ENCODE measurements at regions not wholly inside any gene's neighbourhood (a gene's known extent, or its start where the extent isn't known, plus 50 kb on each side); places are given as distances from the start of the nearest gene placed in this dataset.

DNA sequence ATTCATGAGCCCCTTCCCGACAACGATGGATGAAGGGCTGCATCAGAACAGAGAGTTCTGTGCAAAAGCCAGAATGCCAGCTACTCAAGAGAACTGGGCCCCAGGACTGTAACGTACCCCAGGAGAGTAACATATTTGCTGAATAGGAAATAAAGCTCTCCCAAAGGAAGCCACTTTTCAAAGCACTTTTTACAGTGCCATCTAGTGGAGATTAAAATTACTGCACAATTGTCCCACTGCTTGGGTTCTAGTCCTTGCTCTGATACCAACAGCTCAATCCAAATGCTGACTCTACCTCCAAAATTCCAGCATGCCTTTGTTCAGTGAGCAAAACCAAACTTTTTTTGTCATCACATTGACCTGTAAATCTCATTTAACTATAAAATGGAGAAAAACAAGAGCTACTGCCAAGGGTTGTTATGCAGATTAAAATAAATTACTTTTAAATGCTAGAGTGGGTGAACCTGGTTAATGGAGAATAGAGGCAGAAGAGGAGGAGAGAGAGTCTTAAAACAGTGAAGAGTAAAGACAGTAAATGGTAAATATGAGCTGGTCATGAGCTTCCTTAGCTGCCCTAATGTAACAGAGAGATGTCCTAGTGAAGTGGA lies 87.6 kb upstream of the FSHB start:
- WGBS (ENCODE audit: extremely low coverage, insufficient coverage, insufficient read length), result no CpG with 5 or more reads among the region's 3 CpGs
- no peak overlapping the region for H2AFZ ChIP-seq (ENCODE audit: insufficient read depth, low read length, poor library complexity)
- no peak overlapping the region for H2AK5ac ChIP-seq (ENCODE audit: low read length)
- H3K79me2 ChIP-seq (ENCODE audit: control insufficient read depth, insufficient read depth, low read length, poor library complexity), result no peaks in the 10 kb centered on the region
- H3K36me3 ChIP-seq (ENCODE audit: control insufficient read depth in 1 of 2, insufficient read depth in 2 of 2, low read length in 2 of 2), result no peaks in the 10 kb centered on the region
- H3K27me3 ChIP-seq (ENCODE audit: insufficient read depth, low read length), result no peaks in the 10 kb centered on the region
- no peak overlapping the region for H2BK12ac ChIP-seq (ENCODE audit: low read length)
- H3K9me3 ChIP-seq (ENCODE audit: insufficient read depth, low read depth, low read length), result no peaks in the 10 kb centered on the region
- no peak overlapping the region for H3K9ac ChIP-seq (ENCODE audit: low read length)
- no peak overlapping the region for H3K27ac ChIP-seq (ENCODE audit: low read depth, low read length)
- peak in 1 of 2 donors; percentile 75 for DNase-seq
- no peak overlapping the region for H3K4ac ChIP-seq (ENCODE audit: low read depth, low read length)
- H3K23ac ChIP-seq (ENCODE audit: low read length), result no peak overlapping the region
- no peak overlapping the region for H2BK120ac ChIP-seq (ENCODE audit: insufficient read depth, low read length, poor library complexity)
- no peak overlapping the region for H4K8ac ChIP-seq (ENCODE audit: low read depth, low read length)
- H3K18ac ChIP-seq (ENCODE audit: low read length), result no peak overlapping the region
- H3K4me2 ChIP-seq (ENCODE audit: low read length), result no peak overlapping the region
- H3K14ac ChIP-seq (ENCODE audit: low read length), result no peak overlapping the region
- H3K4me3 ChIP-seq (ENCODE audit: low read depth, low read length), result no peak overlapping the region
- H3K79me1 ChIP-seq (ENCODE audit: low read length), result no peaks in the 10 kb centered on the region
- no peaks in the 10 kb centered on the region for H3K4me1 ChIP-seq (ENCODE audit: control insufficient read depth in 1 of 2, insufficient read depth in 2 of 2, low read length in 2 of 2)
- H4K91ac ChIP-seq (ENCODE audit: low read depth, low read length), result no peak overlapping the region
- no peak overlapping the region for H4K12ac ChIP-seq (ENCODE audit: low read depth, low read length)
- no peak overlapping the region for H2BK5ac ChIP-seq (ENCODE audit: low read depth, low read length, poor library complexity)

DNA sequence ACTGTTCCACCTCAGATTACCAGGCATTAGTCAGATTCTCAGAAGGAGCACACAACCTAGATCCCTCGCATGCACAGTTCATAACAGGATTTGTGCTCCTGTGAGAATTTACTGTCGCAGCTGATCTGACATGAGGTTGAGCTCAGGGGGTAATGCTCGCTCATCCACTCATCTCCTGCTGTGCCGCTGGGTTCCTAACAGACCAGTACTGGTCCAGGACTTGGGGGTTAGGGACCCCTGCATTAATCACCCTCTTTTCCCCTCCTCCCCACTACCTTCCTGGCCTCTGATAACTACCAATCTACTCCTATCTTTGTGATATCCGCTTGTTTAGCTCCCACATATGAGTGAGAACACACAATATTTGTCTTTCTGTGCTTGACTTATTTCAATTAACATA lies 83.5 kb upstream of the FSHB start:
- no CpG with 5 or more reads among the region's 5 CpGs for WGBS (ENCODE audit: extremely low coverage, insufficient coverage, insufficient read length)
- H2BK120ac ChIP-seq (ENCODE audit: insufficient read depth, low read length, poor library complexity), result no peak overlapping the region
- no peaks in the 10 kb centered on the region for H3K79me1 ChIP-seq (ENCODE audit: low read length)
- no peak overlapping the region for H3K9ac ChIP-seq (ENCODE audit: low read length)
- H3K4ac ChIP-seq (ENCODE audit: low read depth, low read length), result no peak overlapping the region
- H4K91ac ChIP-seq (ENCODE audit: low read depth, low read length), result no peak overlapping the region
- no peak overlapping the region for H2AK5ac ChIP-seq (ENCODE audit: low read length)
- H4K8ac ChIP-seq (ENCODE audit: low read depth, low read length), result no peak overlapping the region
- H3K4me2 ChIP-seq (ENCODE audit: low read length), result no peak overlapping the region
- no peaks in the 10 kb centered on the region for H3K27me3 ChIP-seq (ENCODE audit: insufficient read depth, low read length)
- H2AFZ ChIP-seq (ENCODE audit: insufficient read depth, low read length, poor library complexity), result no peak overlapping the region
- H3K23ac ChIP-seq (ENCODE audit: low read length), result no peak overlapping the region
- H2BK5ac ChIP-seq (ENCODE audit: low read depth, low read length, poor library complexity), result no peak overlapping the region
- H3K27ac ChIP-seq (ENCODE audit: low read depth, low read length), result no peak overlapping the region
- no peaks in the 10 kb centered on the region for H3K36me3 ChIP-seq (ENCODE audit: control insufficient read depth in 1 of 2, insufficient read depth in 2 of 2, low read length in 2 of 2)
- H4K12ac ChIP-seq (ENCODE audit: low read depth, low read length), result no peak overlapping the region
- H3K79me2 ChIP-seq (ENCODE audit: control insufficient read depth, insufficient read depth, low read length, poor library complexity), result no peaks in the 10 kb centered on the region
- no peak overlapping the region for H3K18ac ChIP-seq (ENCODE audit: low read length)
- H2BK12ac ChIP-seq (ENCODE audit: low read length), result no peak overlapping the region
- H3K14ac ChIP-seq (ENCODE audit: low read length), result no peak overlapping the region
- no peaks in the 10 kb centered on the region for H3K9me3 ChIP-seq (ENCODE audit: insufficient read depth, low read depth, low read length)
- no peaks in the 10 kb centered on the region for H3K4me1 ChIP-seq (ENCODE audit: control insufficient read depth in 1 of 2, insufficient read depth in 2 of 2, low read length in 2 of 2)
- no peak for DNase-seq
- no peak overlapping the region for H3K4me3 ChIP-seq (ENCODE audit: low read depth, low read length)

DNA sequence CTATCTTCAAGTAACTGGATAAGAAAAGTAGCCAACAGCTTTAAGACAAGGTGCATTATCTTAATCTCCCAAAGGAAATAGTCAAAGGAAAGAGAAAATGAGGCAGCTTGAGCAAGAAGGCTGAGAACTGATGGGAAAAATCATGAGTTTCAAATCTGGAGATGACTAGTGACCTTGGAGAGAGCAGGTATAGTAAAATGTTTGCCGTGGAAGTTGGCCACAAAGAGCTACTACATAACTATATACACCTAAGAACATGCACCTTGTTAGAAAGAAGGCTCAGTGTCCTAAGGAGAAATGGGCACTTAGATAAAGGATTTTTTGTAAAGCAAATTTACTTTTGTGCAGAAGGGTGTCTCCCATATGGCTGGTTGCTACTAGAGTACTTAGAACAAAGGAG lies 80.8 kb upstream of the FSHB start:
- no peak overlapping the region for H4K8ac ChIP-seq (ENCODE audit: low read depth, low read length)
- no peak overlapping the region for H4K12ac ChIP-seq (ENCODE audit: low read depth, low read length)
- no peak overlapping the region for H3K4ac ChIP-seq (ENCODE audit: low read depth, low read length)
- no peak overlapping the region for H3K4me3 ChIP-seq (ENCODE audit: low read depth, low read length)
- H2BK120ac ChIP-seq (ENCODE audit: insufficient read depth, low read length, poor library complexity), result no peak overlapping the region
- no peaks in the 10 kb centered on the region for H3K9me3 ChIP-seq (ENCODE audit: insufficient read depth, low read depth, low read length)
- H2BK5ac ChIP-seq (ENCODE audit: low read depth, low read length, poor library complexity), result no peak overlapping the region
- no peaks in the 10 kb centered on the region for H3K4me1 ChIP-seq (ENCODE audit: control insufficient read depth in 1 of 2, insufficient read depth in 2 of 2, low read length in 2 of 2)
- H3K79me1 ChIP-seq (ENCODE audit: low read length), result no peaks in the 10 kb centered on the region
- H3K27ac ChIP-seq (ENCODE audit: low read depth, low read length), result no peak overlapping the region
- no peaks in the 10 kb centered on the region for H3K27me3 ChIP-seq (ENCODE audit: insufficient read depth, low read length)
- no peak overlapping the region for H3K9ac ChIP-seq (ENCODE audit: low read length)
- no peak overlapping the region for H3K14ac ChIP-seq (ENCODE audit: low read length)
- H3K23ac ChIP-seq (ENCODE audit: low read length), result no peak overlapping the region
- H3K79me2 ChIP-seq (ENCODE audit: control insufficient read depth, insufficient read depth, low read length, poor library complexity), result no peaks in the 10 kb centered on the region
- H3K36me3 ChIP-seq (ENCODE audit: control insufficient read depth in 1 of 2, insufficient read depth in 2 of 2, low read length in 2 of 2), result no peaks in the 10 kb centered on the region
- H3K4me2 ChIP-seq (ENCODE audit: low read length), result no peak overlapping the region
- H2BK12ac ChIP-seq (ENCODE audit: low read length), result no peak overlapping the region
- H3K18ac ChIP-seq (ENCODE audit: low read length), result no peak overlapping the region
- H4K91ac ChIP-seq (ENCODE audit: low read depth, low read length), result no peak overlapping the region
- H2AFZ ChIP-seq (ENCODE audit: insufficient read depth, low read length, poor library complexity), result no peak overlapping the region
- DNase-seq, result no peak
- H2AK5ac ChIP-seq (ENCODE audit: low read length), result no peak overlapping the region
- WGBS (ENCODE audit: extremely low coverage, insufficient coverage, insufficient read length), result no CpG with 5 or more reads among the region's 1 CpG

DNA sequence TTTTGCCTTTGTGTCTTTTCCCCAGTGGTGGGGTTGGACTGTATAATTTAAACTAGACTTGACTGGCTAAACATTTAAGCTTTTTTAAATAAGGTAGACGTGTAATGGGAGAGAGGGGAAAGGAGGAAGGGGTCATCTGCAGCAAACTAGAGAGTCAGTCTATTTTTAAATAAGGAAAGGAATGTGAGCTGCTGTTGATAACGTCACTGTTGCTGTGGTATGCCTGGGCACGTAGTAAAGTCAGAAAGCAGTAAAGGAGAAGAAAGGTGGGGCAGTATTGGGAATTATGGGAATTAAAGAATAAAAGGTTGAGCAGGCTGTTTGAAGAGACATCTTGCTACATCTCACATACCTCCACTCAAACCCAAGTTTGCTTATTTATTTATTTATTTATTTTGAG lies 80.4 kb upstream of the FSHB start:
- H3K79me2 ChIP-seq (ENCODE audit: control insufficient read depth, insufficient read depth, low read length, poor library complexity), result no peaks in the 10 kb centered on the region
- H3K9me3 ChIP-seq (ENCODE audit: insufficient read depth, low read depth, low read length), result no peaks in the 10 kb centered on the region
- no peak overlapping the region for H3K14ac ChIP-seq (ENCODE audit: low read length)
- H3K4ac ChIP-seq (ENCODE audit: low read depth, low read length), result no peak overlapping the region
- H2BK120ac ChIP-seq (ENCODE audit: insufficient read depth, low read length, poor library complexity), result no peak overlapping the region
- H2AK5ac ChIP-seq (ENCODE audit: low read length), result no peak overlapping the region
- no peak overlapping the region for H3K23ac ChIP-seq (ENCODE audit: low read length)
- no peak overlapping the region for H2AFZ ChIP-seq (ENCODE audit: insufficient read depth, low read length, poor library complexity)
- no peak overlapping the region for H2BK5ac ChIP-seq (ENCODE audit: low read depth, low read length, poor library complexity)
- no peak overlapping the region for H4K12ac ChIP-seq (ENCODE audit: low read depth, low read length)
- H3K18ac ChIP-seq (ENCODE audit: low read length), result no peak overlapping the region
- H3K27ac ChIP-seq (ENCODE audit: low read depth, low read length), result no peak overlapping the region
- no peak overlapping the region for H3K4me3 ChIP-seq (ENCODE audit: low read depth, low read length)
- H3K4me2 ChIP-seq (ENCODE audit: low read length), result no peak overlapping the region
- no peaks in the 10 kb centered on the region for H3K36me3 ChIP-seq (ENCODE audit: control insufficient read depth in 1 of 2, insufficient read depth in 2 of 2, low read length in 2 of 2)
- no peak overlapping the region for H4K8ac ChIP-seq (ENCODE audit: low read depth, low read length)
- no peak for DNase-seq
- no peaks in the 10 kb centered on the region for H3K27me3 ChIP-seq (ENCODE audit: insufficient read depth, low read length)
- no peaks in the 10 kb centered on the region for H3K79me1 ChIP-seq (ENCODE audit: low read length)
- H3K4me1 ChIP-seq (ENCODE audit: control insufficient read depth in 1 of 2, insufficient read depth in 2 of 2, low read length in 2 of 2), result no peaks in the 10 kb centered on the region
- H3K9ac ChIP-seq (ENCODE audit: low read length), result no peak overlapping the region
- H2BK12ac ChIP-seq (ENCODE audit: low read length), result no peak overlapping the region
- WGBS (ENCODE audit: extremely low coverage, insufficient coverage, insufficient read length), result no CpG with 5 or more reads among the region's 3 CpGs
- no peak overlapping the region for H4K91ac ChIP-seq (ENCODE audit: low read depth, low read length)
